ENCODE measurements at regions not wholly inside any gene's neighbourhood (a gene's known extent, or its start where the extent isn't known, plus 50 kb on each side); places are given as distances from the start of the nearest gene placed in this dataset.
A peak's percentile ranks its signal among the peaks of the same experiment; 100 is the strongest.

- DNase-seq (ENCODE audit: low spot score) = no peak
These were observed 157.7 kb upstream of the NECTIN1 start for GRCh38 chr11:119886667-119887230.

GRCh38 chr11:119885861-119886567 is 157.0 kb upstream of the NECTIN1 start:
- DNase-seq (ENCODE audit: low spot score) = no peak

- DNase-seq (ENCODE audit: low spot score) = no peak
These were observed 156.1 kb upstream of the NECTIN1 start for GRCh38 chr11:119885067-119885466.

GRCh38 chr11:119882316-119882715 is 153.3 kb upstream of the NECTIN1 start:
- DNase-seq (ENCODE audit: low spot score) = no peak

GRCh38 chr11:119880873-119881272 is 151.9 kb upstream of the NECTIN1 start:
- no peak for DNase-seq (ENCODE audit: low spot score)

- DNase-seq (ENCODE audit: low spot score) = no peak
These were observed 151.1 kb upstream of the NECTIN1 start for GRCh38 chr11:119880143-119880542.

GRCh38 chr11:119878990-119879389 is 150.0 kb upstream of the NECTIN1 start:
- DNase-seq (ENCODE audit: low spot score) = no peak

- DNase-seq (ENCODE audit: low spot score) = no peak
These were observed 147.8 kb upstream of the NECTIN1 start for GRCh38 chr11:119876841-119877240.

GRCh38 chr11:119875841-119876600 is 147.0 kb upstream of the NECTIN1 start:
- DNase-seq (ENCODE audit: low spot score) = no peak

GRCh38 chr11:119874660-119875238 is 145.7 kb upstream of the NECTIN1 start:
- DNase-seq (ENCODE audit: low spot score) = no peak

GRCh38 chr11:119873761-119874421 is 144.9 kb upstream of the NECTIN1 start:
- DNase-seq (ENCODE audit: low spot score) = no peak

- DNase-seq (ENCODE audit: low spot score) = no peak
These were observed 143.8 kb upstream of the NECTIN1 start for GRCh38 chr11:119872611-119873310.

- peak; percentile 22 for DNase-seq (ENCODE audit: low spot score)
These were observed 136.7 kb upstream of the NECTIN1 start for GRCh38 chr11:119865661-119866156.

GRCh38 chr11:119864836-119865235 is 135.8 kb upstream of the NECTIN1 start:
- no peak for DNase-seq (ENCODE audit: low spot score)

- peak; percentile 58 for DNase-seq (ENCODE audit: low spot score)
These were observed 135.0 kb upstream of the NECTIN1 start for GRCh38 chr11:119863851-119864601.

- DNase-seq (ENCODE audit: low spot score) = no peak
These were observed 134.2 kb upstream of the NECTIN1 start for GRCh38 chr11:119863236-119863635.

- DNase-seq (ENCODE audit: low spot score) = no peak
These were observed 132.2 kb upstream of the NECTIN1 start for GRCh38 chr11:119861160-119861559.

- DNase-seq (ENCODE audit: low spot score) = no peak
These were observed 131.6 kb upstream of the NECTIN1 start for GRCh38 chr11:119860561-119861094.

- DNase-seq (ENCODE audit: low spot score) = no peak
These were observed 130.7 kb upstream of the NECTIN1 start for GRCh38 chr11:119859684-119860083.

GRCh38 chr11:119858288-119858687 is 129.3 kb upstream of the NECTIN1 start:
- DNase-seq (ENCODE audit: low spot score) = no peak

Data from HT-29 (cell line).